ENCODE measurements at regions not wholly inside any gene's neighbourhood (a gene's known extent, or its start where the extent isn't known, plus 50 kb on each side); places are given as distances from the start of the nearest gene placed in this dataset.

GRCh38 chr2:219886615-219887014, 259.2 kb downstream of the SLC4A3 start:
- intact Hi-C loops (cut with micrococcal nuclease), result no loop called here
- no peaks in the 10 kb centered on the region for H3K4me1 Mint-ChIP-seq (ENCODE audit: low read depth)

DNA sequence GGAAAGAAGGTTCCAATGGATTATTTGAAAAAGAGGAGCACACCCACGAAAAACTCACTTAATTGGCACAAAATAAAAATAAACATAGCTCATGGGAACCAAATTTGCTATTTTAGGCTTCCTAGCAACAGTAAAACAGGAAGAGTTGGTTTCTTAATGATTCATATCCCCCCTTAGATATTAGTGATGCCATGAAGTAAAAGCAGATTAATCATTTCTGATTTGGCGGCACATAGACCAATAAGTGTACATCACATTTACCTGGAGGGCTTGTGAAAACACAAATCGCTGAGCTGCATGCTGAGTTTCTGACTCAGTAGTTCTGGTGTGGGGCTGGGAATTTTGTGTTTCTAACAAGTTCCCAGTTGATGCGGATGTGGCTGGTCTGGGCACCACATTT, 260.4 kb downstream of the SLC4A3 start:
- intact Hi-C loops (cut with micrococcal nuclease), result no loop called here
- H3K9me3 Mint-ChIP-seq, result no peaks in the 10 kb centered on the region
- no peaks in the 10 kb centered on the region for H3K4me1 Mint-ChIP-seq (ENCODE audit: low read depth)
- no peak overlapping the region for H3K4me3 Mint-ChIP-seq
- no peaks in the 10 kb centered on the region for H3K36me3 Mint-ChIP-seq (ENCODE audit: low read depth)
- H3K27ac Mint-ChIP-seq, result no peak overlapping the region
- H3K27me3 Mint-ChIP-seq, result no peaks in the 10 kb centered on the region

More at GRCh38 chr2:219886615-219887014, 259.2 kb downstream of the SLC4A3 start:
- Mint-ChIP-seq H3K27ac (no peak overlapping the region), H3K27me3 (no peaks in the 10 kb centered on the region), H3K36me3 (ENCODE audit: low read depth) (no peaks in the 10 kb centered on the region), H3K9me3 (no peaks in the 10 kb centered on the region), H3K4me3 (no peak overlapping the region)

- intact Hi-C loops (cut with micrococcal nuclease), result no loop called here
- H3K27ac Mint-ChIP-seq, result no peak overlapping the region
- no peaks in the 10 kb centered on the region for H3K4me1 Mint-ChIP-seq (ENCODE audit: low read depth)
- peaks cover 18% of the 10 kb centered on the region for H3K9me3 Mint-ChIP-seq
- no peaks in the 10 kb centered on the region for H3K27me3 Mint-ChIP-seq
- no peaks in the 10 kb centered on the region for H3K36me3 Mint-ChIP-seq (ENCODE audit: low read depth)
- H3K4me3 Mint-ChIP-seq, result no peak overlapping the region
Observed at GRCh38 chr2:219893541-219893940, 266.1 kb downstream of the SLC4A3 start.

DNA sequence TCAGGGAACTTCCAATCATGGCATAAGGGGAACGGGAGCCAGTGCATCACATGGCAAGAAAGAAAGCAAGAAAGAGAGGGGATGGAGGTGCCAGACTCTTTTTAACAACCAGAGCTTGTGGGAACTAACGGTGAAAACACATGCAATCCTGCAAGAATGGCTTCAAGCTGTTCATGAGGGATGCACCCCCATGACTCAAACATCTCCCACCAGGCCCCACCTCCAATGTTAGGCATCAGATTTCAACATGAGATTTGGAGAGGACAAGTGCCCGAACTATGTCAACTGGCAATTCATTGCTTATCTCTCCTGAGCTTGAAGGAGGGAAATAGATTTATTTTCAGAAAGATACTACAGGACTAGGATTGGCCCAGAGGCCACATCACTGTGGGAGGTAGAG, 270.0 kb downstream of the SLC4A3 start:
- Mint-ChIP-seq H3K9me3 (peaks cover 18% of the 10 kb centered on the region), H3K4me3 (no peak overlapping the region), H3K4me1 (ENCODE audit: low read depth) (no peaks in the 10 kb centered on the region)

GRCh38 chr2:219901155-219901554, 273.7 kb downstream of the SLC4A3 start:
- peaks cover 15% of the 10 kb centered on the region for H3K9me3 Mint-ChIP-seq
- H3K27me3 Mint-ChIP-seq, result no peaks in the 10 kb centered on the region
- H3K27ac Mint-ChIP-seq, result no peak overlapping the region
- H3K4me1 Mint-ChIP-seq (ENCODE audit: low read depth), result no peaks in the 10 kb centered on the region
- H3K4me3 Mint-ChIP-seq, result no peak overlapping the region
- H3K36me3 Mint-ChIP-seq (ENCODE audit: low read depth), result no peaks in the 10 kb centered on the region
- intact Hi-C loops (cut with micrococcal nuclease), result no loop called here

More for the DNA sequence above, 270.0 kb downstream of the SLC4A3 start:
- Mint-ChIP-seq H3K36me3 (ENCODE audit: low read depth) (no peaks in the 10 kb centered on the region), H3K27ac (no peak overlapping the region), H3K27me3 (no peaks in the 10 kb centered on the region)
- intact Hi-C loops (cut with micrococcal nuclease), result no loop called here

DNA sequence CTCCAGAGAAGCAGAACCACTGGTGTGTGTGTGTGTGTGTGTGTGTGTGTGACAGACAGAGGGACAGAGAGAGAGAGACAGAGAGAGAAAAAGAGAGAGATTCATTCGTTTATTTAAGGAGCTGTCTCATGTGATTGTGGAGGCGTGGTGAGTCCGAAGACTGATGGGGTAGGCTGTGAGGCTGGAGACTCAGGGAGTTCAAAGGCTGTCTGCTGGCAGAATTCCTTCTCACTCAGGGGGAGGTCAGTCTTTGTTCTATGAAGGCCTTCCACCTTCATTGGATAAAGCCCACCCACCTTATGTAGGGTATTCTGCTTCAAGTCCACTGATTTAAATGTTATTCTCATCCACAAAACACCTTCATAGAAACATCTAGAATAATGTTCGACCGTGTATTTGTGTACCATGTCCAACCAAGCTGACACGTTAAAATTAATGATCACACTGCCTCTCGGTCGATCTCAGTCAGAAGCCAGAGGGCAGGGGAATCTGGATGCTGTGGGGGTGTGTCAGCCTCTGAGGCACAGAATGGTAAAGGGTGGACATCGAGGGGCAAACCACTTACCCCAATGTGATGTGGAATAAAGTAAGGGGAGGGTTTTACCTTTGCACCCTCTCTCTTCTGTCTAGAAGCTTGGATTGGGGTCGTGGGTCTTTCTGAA, 275.6 kb downstream of the SLC4A3 start:
- H3K9me3 Mint-ChIP-seq, result no peaks in the 10 kb centered on the region
- no peaks in the 10 kb centered on the region for H3K36me3 Mint-ChIP-seq (ENCODE audit: low read depth)
- no peaks in the 10 kb centered on the region for H3K27me3 Mint-ChIP-seq
- no peak overlapping the region for H3K4me3 Mint-ChIP-seq
- intact Hi-C loops (cut with micrococcal nuclease), result no loop called here
- no peaks in the 10 kb centered on the region for H3K4me1 Mint-ChIP-seq (ENCODE audit: low read depth)
- H3K27ac Mint-ChIP-seq, result no peak overlapping the region

DNA sequence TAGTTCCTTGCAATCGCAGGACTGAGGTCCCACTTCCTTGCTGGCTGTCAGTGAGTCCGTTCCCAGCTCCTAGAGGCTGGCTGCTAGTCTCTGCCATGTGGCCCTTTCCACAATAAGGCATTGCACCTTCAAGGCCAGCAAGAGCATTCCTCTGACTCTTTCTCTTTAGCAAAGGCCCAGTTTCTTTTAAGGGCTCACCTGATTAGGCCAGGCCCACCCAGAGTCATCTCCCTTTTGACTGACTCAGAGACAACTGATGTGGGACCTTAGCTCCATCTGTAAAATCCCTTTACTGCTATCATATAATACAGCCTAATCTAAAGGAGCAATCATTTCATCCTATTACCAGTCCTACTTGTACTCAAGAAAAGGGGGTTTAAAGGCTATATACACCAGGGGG, 278.2 kb downstream of the SLC4A3 start:
- no peaks in the 10 kb centered on the region for H3K27me3 Mint-ChIP-seq

GRCh38 chr2:219906114-219907010, 278.9 kb downstream of the SLC4A3 start:
- Mint-ChIP-seq H3K4me1 (ENCODE audit: low read depth) (no peaks in the 10 kb centered on the region), H3K27ac (no peak overlapping the region), H3K4me3 (no peak overlapping the region), H3K9me3 (no peaks in the 10 kb centered on the region), H3K36me3 (ENCODE audit: low read depth) (no peaks in the 10 kb centered on the region), H3K27me3 (no peaks in the 10 kb centered on the region)
- intact Hi-C loops (cut with micrococcal nuclease), result no loop called here

More for the DNA sequence above, 278.2 kb downstream of the SLC4A3 start:
- Mint-ChIP-seq H3K27ac (no peak overlapping the region), H3K36me3 (ENCODE audit: low read depth) (no peaks in the 10 kb centered on the region), H3K4me1 (ENCODE audit: low read depth) (no peaks in the 10 kb centered on the region), H3K4me3 (no peak overlapping the region), H3K9me3 (no peaks in the 10 kb centered on the region)
- intact Hi-C loops (cut with micrococcal nuclease), result no loop called here

- intact Hi-C loops (cut with micrococcal nuclease), result no loop called here
- Mint-ChIP-seq H3K27me3 (no peaks in the 10 kb centered on the region), H3K9me3 (no peaks in the 10 kb centered on the region), H3K36me3 (ENCODE audit: low read depth) (no peaks in the 10 kb centered on the region), H3K4me3 (no peak overlapping the region), H3K27ac (no peak overlapping the region), H3K4me1 (ENCODE audit: low read depth) (no peaks in the 10 kb centered on the region)
Observed at GRCh38 chr2:219907011-219907365, 279.6 kb downstream of the SLC4A3 start.

DNA sequence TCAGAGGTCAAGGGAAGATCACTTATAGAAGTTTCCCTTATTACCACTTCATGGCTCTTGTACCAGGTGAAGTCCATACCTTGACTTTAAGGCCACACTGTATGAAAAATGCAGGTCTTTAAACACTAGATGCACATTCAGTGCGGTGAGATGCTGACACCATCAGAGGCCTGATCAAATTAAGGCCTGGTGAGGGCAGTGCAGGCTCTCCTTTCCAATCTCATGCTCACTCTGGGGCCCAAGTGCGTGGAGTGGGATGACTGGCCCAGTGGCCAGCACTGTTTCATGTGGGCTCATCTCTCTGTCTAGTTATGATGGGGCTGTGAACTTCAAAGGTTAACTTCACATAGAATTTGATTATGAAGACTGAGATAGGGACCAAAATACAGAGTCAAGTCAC, 281.1 kb downstream of the SLC4A3 start:
- intact Hi-C loops (cut with micrococcal nuclease), result no loop called here
- no peaks in the 10 kb centered on the region for H3K27me3 Mint-ChIP-seq
- no peaks in the 10 kb centered on the region for H3K4me1 Mint-ChIP-seq (ENCODE audit: low read depth)
- no peak overlapping the region for H3K27ac Mint-ChIP-seq
- H3K4me3 Mint-ChIP-seq, result no peak overlapping the region
- H3K9me3 Mint-ChIP-seq, result no peaks in the 10 kb centered on the region
- H3K36me3 Mint-ChIP-seq (ENCODE audit: low read depth), result no peaks in the 10 kb centered on the region

GRCh38 chr2:219911541-219911940, 284.1 kb downstream of the SLC4A3 start:
- H3K27ac Mint-ChIP-seq, result no peak overlapping the region
- H3K9me3 Mint-ChIP-seq, result no peaks in the 10 kb centered on the region
- no peak overlapping the region for H3K4me3 Mint-ChIP-seq
- H3K36me3 Mint-ChIP-seq (ENCODE audit: low read depth), result no peaks in the 10 kb centered on the region
- H3K27me3 Mint-ChIP-seq, result no peaks in the 10 kb centered on the region
- H3K4me1 Mint-ChIP-seq (ENCODE audit: low read depth), result no peaks in the 10 kb centered on the region
- intact Hi-C loops (cut with micrococcal nuclease), result no loop called here

DNA sequence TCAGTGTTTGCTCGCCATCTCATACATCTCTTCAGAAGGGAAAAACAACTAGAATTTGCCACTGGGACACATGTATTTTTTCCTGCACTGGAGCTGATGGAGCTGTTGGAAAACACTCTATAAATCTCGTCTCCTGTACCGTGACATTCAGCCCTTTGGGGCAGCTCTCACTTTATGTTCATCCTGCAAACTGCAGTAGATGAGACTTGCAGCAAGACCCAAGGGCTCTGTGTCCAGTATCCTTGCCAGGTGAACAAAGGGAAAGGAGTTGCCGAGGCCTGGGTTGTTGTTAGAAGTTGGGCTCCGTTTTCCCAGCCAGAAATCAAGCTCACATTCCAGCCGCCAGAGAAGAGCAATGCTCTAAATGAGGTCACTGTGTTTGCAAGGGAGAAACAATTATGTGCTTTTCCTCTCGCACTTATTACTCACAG, 285.1 kb downstream of the SLC4A3 start:
- Mint-ChIP-seq H3K27ac (no peak overlapping the region), H3K9me3 (no peaks in the 10 kb centered on the region), H3K4me1 (ENCODE audit: low read depth) (no peaks in the 10 kb centered on the region), H3K4me3 (no peak overlapping the region), H3K36me3 (ENCODE audit: low read depth) (no peaks in the 10 kb centered on the region), H3K27me3 (no peaks in the 10 kb centered on the region)
- intact Hi-C loops (cut with micrococcal nuclease), result no loop called here

DNA sequence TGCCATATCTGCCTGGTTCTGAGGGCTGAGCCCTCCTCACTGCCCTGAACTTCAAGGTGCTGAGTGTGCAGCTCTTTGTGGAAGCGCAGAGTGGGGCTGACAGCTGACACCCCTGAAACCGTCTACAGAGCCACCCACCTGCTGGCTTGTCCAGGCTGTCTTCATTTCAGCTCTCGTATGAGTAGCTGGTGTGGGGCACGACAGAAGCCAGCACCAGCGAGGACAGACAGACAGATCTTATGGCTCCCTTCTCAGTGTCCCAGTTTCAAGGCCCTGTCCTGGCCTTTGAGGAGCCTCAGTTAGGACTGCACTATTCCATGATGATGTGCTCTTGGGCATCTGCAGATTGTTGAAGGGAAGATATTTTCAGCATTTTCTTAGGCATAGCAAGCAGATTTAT, 287.1 kb downstream of the SLC4A3 start:
- intact Hi-C loops (cut with micrococcal nuclease), result no loop called here
- Mint-ChIP-seq H3K36me3 (ENCODE audit: low read depth) (no peaks in the 10 kb centered on the region), H3K4me3 (no peak overlapping the region), H3K27ac (no peak overlapping the region), H3K27me3 (no peaks in the 10 kb centered on the region), H3K4me1 (ENCODE audit: low read depth) (no peaks in the 10 kb centered on the region), H3K9me3 (no peaks in the 10 kb centered on the region)

- Mint-ChIP-seq H3K9me3 (no peaks in the 10 kb centered on the region), H3K27me3 (no peaks in the 10 kb centered on the region), H3K4me3 (no peak overlapping the region), H3K36me3 (ENCODE audit: low read depth) (no peaks in the 10 kb centered on the region), H3K4me1 (ENCODE audit: low read depth) (no peaks in the 10 kb centered on the region), H3K27ac (no peak overlapping the region)
- intact Hi-C loops (cut with micrococcal nuclease), result no loop called here
Observed at GRCh38 chr2:219916281-219916680, 288.9 kb downstream of the SLC4A3 start.
